Naive thymus-derived CD4-positive, alpha-beta T cell (primary cell): ENCODE measurements at regions not wholly inside any gene's neighbourhood (a gene's known extent, or its start where the extent isn't known, plus 50 kb on each side); places are given as distances from the start of the nearest gene placed in this dataset.

Experiments
- ATAC-seq: fragments of 150-1000 bp; cut with Tn5 transposase; 2 replicates; pipeline ENCODE4 v1.10.0; 2021; ENCODE audit warnings: mild to moderate bottlenecking, moderate library complexity
- CTCF ChIA-PET: fragments of 350-600 bp; sonication (Branson Sonifier 250); formaldehyde crosslinking; loops from one replicate; lab custom pipeline; 2021; ENCODE audit warnings: antibody characterized with exemption; lab: Charles Lee
- POLR2A ChIA-PET: fragments of 350-600 bp; sonication (Branson Sonifier 250); formaldehyde crosslinking; loops from one replicate; lab custom pipeline; 2021; ENCODE audit warnings: antibody characterized with exemption, inconsistent platforms; lab: Charles Lee
- DNase-seq, 9 donors: peaks; one replicate each; pipeline versions ENCODE4 v3.0.0 to v3.0.0-alpha.2; 2020 to 2022; ENCODE audit warnings: mixed read lengths in 1 of 9
- H3K27ac ChIP-seq: one replicate; pipeline ENCODE4 v1.7.0; 2013; ENCODE audit warnings: mild to moderate bottlenecking, low read depth, low read length, moderate library complexity
- H3K27me3 ChIP-seq, 2 donors: one replicate each; pipeline ENCODE4 v1.7.0; 2013; ENCODE audit warnings: low read length in 2 of 2, mild to moderate bottlenecking in 2 of 2, moderate library complexity in 2 of 2; ENCODE audit not compliant: control insufficient read depth in 2 of 2, insufficient read depth in 2 of 2
- H3K36me3 ChIP-seq, 3 experiments: 1 replicate in 2 of 3; 2 replicates in 1 of 3; pipeline ENCODE4 v1.7.0; 2013; ENCODE audit warnings: low read length in 3 of 3, mild to moderate bottlenecking in 3 of 3, moderate library complexity in 1 of 3; ENCODE audit not compliant: insufficient read depth in 3 of 3, control insufficient read depth in 2 of 3
- H3K4me1 ChIP-seq, 2 donors: one replicate each; pipeline ENCODE4 v1.7.0; 2013; ENCODE audit warnings: low read length in 2 of 2, mild to moderate bottlenecking in 2 of 2, moderate library complexity in 1 of 2; ENCODE audit not compliant: control insufficient read depth in 2 of 2, insufficient read depth in 2 of 2
- H3K4me3 ChIP-seq: 2 replicates; pipeline ENCODE4 v1.7.0; 2013; ENCODE audit warnings: mild to moderate bottlenecking, low read length
- H3K9me3 ChIP-seq, 3 experiments: 1 replicate in 2 of 3; 2 replicates in 1 of 3; pipeline ENCODE4 v1.7.0; 2013; ENCODE audit warnings: low read length in 3 of 3; ENCODE audit not compliant: control insufficient read depth in 2 of 3
- H3K27ac Mint-ChIP-seq, 9 donors: one replicate each; pipeline ENCODE4 v1.8.0; 2020 to 2022; ENCODE audit warnings: mixed read lengths in 9 of 9, mild to moderate bottlenecking in 8 of 9, moderate library complexity in 5 of 9, inconsistent platforms in 2 of 9
- H3K27me3 Mint-ChIP-seq, 5 donors: one replicate each; pipeline ENCODE4 v1.8.0; 2021 to 2022; ENCODE audit warnings: mixed read lengths in 5 of 5, mild to moderate bottlenecking in 1 of 5
- H3K36me3 Mint-ChIP-seq, 5 donors: one replicate each; pipeline ENCODE4 v1.8.0; 2020 to 2022; ENCODE audit warnings: mixed read lengths in 5 of 5, mild to moderate bottlenecking in 3 of 5, inconsistent platforms in 1 of 5
- H3K4me1 Mint-ChIP-seq, 7 donors: one replicate each; pipeline ENCODE4 v1.8.0; 2020 to 2022; ENCODE audit warnings: mixed read lengths in 7 of 7, mild to moderate bottlenecking in 3 of 7, inconsistent platforms in 1 of 7
- H3K4me3 Mint-ChIP-seq, 10 donors: one replicate each; pipeline ENCODE4 v1.8.0; 2020 to 2022; ENCODE audit warnings: mild to moderate bottlenecking in 10 of 10, mixed read lengths in 10 of 10, moderate library complexity in 6 of 10, inconsistent platforms in 2 of 10
- H3K9me3 Mint-ChIP-seq, 11 donors: one replicate each; pipeline ENCODE4 v1.8.0; 2020 to 2022; ENCODE audit warnings: mixed read lengths in 11 of 11, mild to moderate bottlenecking in 4 of 11, inconsistent platforms in 1 of 11, moderate library complexity in 1 of 11
- intact Hi-C, 2 donors: fragments of 100-400 bp; cut with micrococcal nuclease; formaldehyde crosslinking; loops; one replicate each; pipeline ENCODE4 v1.15.1; 2023

- DNase-seq (no peak), ATAC-seq (no peak)
- H3K27ac ChIP-seq = no peak overlapping the region
- H3K36me3 Mint-ChIP-seq = no peaks in the 10 kb centered on the region
- H3K36me3 ChIP-seq = no peaks in the 10 kb centered on the region
- no peaks in the 10 kb centered on the region for H3K27me3 Mint-ChIP-seq
- H3K9me3 ChIP-seq = no peaks in the 10 kb centered on the region
- H3K4me3 Mint-ChIP-seq = no peak overlapping the region
- intact Hi-C loops = no loop called here
- H3K27ac Mint-ChIP-seq = no peak overlapping the region
- no peaks in the 10 kb centered on the region for H3K4me1 ChIP-seq
- CTCF ChIA-PET = no interaction called here
- no peaks in the 10 kb centered on the region for H3K27me3 ChIP-seq
- no peak overlapping the region for H3K4me3 ChIP-seq
- POLR2A ChIA-PET = no interaction called here
- peaks cover 0 to 1% (median 0%) of the 10 kb centered on the region in 7 donors for H3K4me1 Mint-ChIP-seq
- peaks cover 0 to 22% (median 3%) of the 10 kb centered on the region in 11 donors for H3K9me3 Mint-ChIP-seq
Observed at GRCh38 chr2:210873631-210874030, 317.2 kb downstream of the CPS1 start.

GRCh38 chr2:210884227-210884626, 327.8 kb downstream of the CPS1 start:
- Histone ChIP-seq H3K4me1 (no peaks in the 10 kb centered on the region), H3K36me3 (no peaks in the 10 kb centered on the region), H3K27ac (no peak overlapping the region), H3K9me3 (no peaks in the 10 kb centered on the region), H3K27me3 (no peaks in the 10 kb centered on the region), H3K4me3 (no peak overlapping the region)
- Mint-ChIP-seq H3K27ac (no peak overlapping the region), H3K36me3 (peaks cover 0 to 3% (median 0%) of the 10 kb centered on the region in 5 donors), H3K27me3 (no peaks in the 10 kb centered on the region), H3K4me3 (no peak overlapping the region), H3K4me1 (no peaks in the 10 kb centered on the region), H3K9me3 (peaks cover 0 to 25% (median 5%) of the 10 kb centered on the region in 11 donors)
- ATAC-seq (no peak), DNase-seq (no peak)
- ChIA-PET CTCF (no interaction called here), POLR2A (no interaction called here)
- intact Hi-C loops = no loop called here

DNA sequence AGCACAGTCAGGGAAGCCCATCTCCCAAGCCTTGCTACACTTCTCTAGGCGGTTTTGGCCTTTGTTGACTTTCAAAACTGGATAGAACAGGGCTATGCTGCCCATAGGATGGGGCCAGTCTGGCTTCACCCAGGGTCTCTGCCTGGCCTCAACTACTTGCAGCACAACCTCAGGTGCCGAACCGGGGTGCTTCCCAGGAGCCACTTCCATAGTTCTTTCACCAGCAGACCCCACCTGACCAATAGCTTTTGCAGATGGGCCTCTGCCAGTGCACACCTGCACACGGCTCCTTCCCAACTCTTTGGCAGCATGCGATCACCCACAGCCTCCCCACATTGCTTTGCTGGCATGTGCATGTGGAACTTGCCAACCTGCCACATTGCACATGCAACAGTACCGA, 331.6 kb downstream of the CPS1 start:
- DNase-seq (no peak), ATAC-seq (no peak)
- no peak overlapping the region for H3K27ac ChIP-seq
- H3K4me1 ChIP-seq = no peaks in the 10 kb centered on the region
- Mint-ChIP-seq H3K4me1 (no peaks in the 10 kb centered on the region), H3K27me3 (no peaks in the 10 kb centered on the region), H3K36me3 (peaks cover 0 to 3% (median 0%) of the 10 kb centered on the region in 5 donors), H3K27ac (no peak overlapping the region), H3K4me3 (no peak overlapping the region), H3K9me3 (peaks cover 0 to 30% (median 8%) of the 10 kb centered on the region in 11 donors)
- H3K9me3 ChIP-seq = no peaks in the 10 kb centered on the region
- intact Hi-C loops = no loop called here
- H3K27me3 ChIP-seq = no peaks in the 10 kb centered on the region
- ChIA-PET POLR2A (no interaction called here), CTCF (no interaction called here)
- no peak overlapping the region for H3K4me3 ChIP-seq
- no peaks in the 10 kb centered on the region for H3K36me3 ChIP-seq

DNA sequence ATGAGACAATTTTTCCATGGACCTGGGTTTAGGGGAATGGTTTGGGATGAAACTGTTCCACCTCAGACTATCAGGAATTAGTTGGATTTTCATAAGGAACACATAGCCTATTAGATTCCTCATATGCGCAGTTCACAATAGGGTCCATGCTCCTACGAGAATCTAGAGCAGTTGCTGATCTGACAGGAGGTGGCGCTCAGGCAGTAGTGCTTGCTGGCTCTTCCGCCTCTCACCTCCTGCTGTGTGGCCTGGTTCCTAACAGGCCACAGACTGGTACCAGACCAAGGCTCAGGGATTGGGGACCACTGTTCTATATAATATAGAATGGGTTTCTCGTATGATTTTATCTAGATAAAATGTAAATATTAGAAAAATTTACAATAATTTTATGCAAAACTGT, 338.7 kb downstream of the CPS1 start:
- POLR2A ChIA-PET = no interaction called here
- H3K4me1 Mint-ChIP-seq = no peaks in the 10 kb centered on the region

GRCh38 chr2:210899131-210899530, 342.7 kb downstream of the CPS1 start:
- CTCF ChIA-PET = no interaction called here
- H3K27me3 Mint-ChIP-seq = no peaks in the 10 kb centered on the region
- Histone ChIP-seq H3K4me1 (no peaks in the 10 kb centered on the region), H3K9me3 (no peaks in the 10 kb centered on the region), H3K36me3 (no peaks in the 10 kb centered on the region), H3K4me3 (no peak overlapping the region), H3K27me3 (no peaks in the 10 kb centered on the region), H3K27ac (no peak overlapping the region)
- POLR2A ChIA-PET = no interaction called here
- no peaks in the 10 kb centered on the region for H3K4me1 Mint-ChIP-seq
- DNase-seq = no peak
- no peak overlapping the region for H3K4me3 Mint-ChIP-seq
- no peak for ATAC-seq
- peaks cover 0 to 6% (median 0%) of the 10 kb centered on the region in 11 donors for H3K9me3 Mint-ChIP-seq
- intact Hi-C loops = no loop called here
- H3K27ac Mint-ChIP-seq = no peak overlapping the region
- H3K36me3 Mint-ChIP-seq = no peaks in the 10 kb centered on the region

More for the DNA sequence above, 338.7 kb downstream of the CPS1 start:
- Histone ChIP-seq H3K36me3 (no peaks in the 10 kb centered on the region), H3K4me1 (no peaks in the 10 kb centered on the region), H3K9me3 (no peaks in the 10 kb centered on the region), H3K4me3 (no peak overlapping the region), H3K27ac (no peak overlapping the region), H3K27me3 (no peaks in the 10 kb centered on the region)
- CTCF ChIA-PET = no interaction called here
- no peak overlapping the region for H3K27ac Mint-ChIP-seq
- H3K4me3 Mint-ChIP-seq = no peak overlapping the region
- ATAC-seq (no peak), DNase-seq (no peak)
- H3K9me3 Mint-ChIP-seq = peaks cover 0 to 14% (median 0%) of the 10 kb centered on the region in 11 donors
- H3K27me3 Mint-ChIP-seq = no peaks in the 10 kb centered on the region
- no peaks in the 10 kb centered on the region for H3K36me3 Mint-ChIP-seq
- intact Hi-C loops = no loop called here

- no peak overlapping the region for H3K27ac ChIP-seq
- POLR2A ChIA-PET = no interaction called here
- H3K27me3 Mint-ChIP-seq = no peaks in the 10 kb centered on the region
- H3K9me3 Mint-ChIP-seq = peaks cover 0 to 7% (median 0%) of the 10 kb centered on the region in 11 donors
- ATAC-seq (no peak), DNase-seq (no peak)
- H3K27me3 ChIP-seq = no peaks in the 10 kb centered on the region
- intact Hi-C loops = no loop called here
- H3K9me3 ChIP-seq = no peaks in the 10 kb centered on the region
- CTCF ChIA-PET = no interaction called here
- no peaks in the 10 kb centered on the region for H3K4me1 ChIP-seq
- H3K36me3 ChIP-seq = no peaks in the 10 kb centered on the region
- H3K27ac Mint-ChIP-seq = no peak overlapping the region
- no peaks in the 10 kb centered on the region for H3K36me3 Mint-ChIP-seq
- no peak overlapping the region for H3K4me3 ChIP-seq
- H3K4me1 Mint-ChIP-seq = no peaks in the 10 kb centered on the region
- no peak overlapping the region for H3K4me3 Mint-ChIP-seq
Observed at GRCh38 chr2:210901326-210901725, 344.9 kb downstream of the CPS1 start.

DNA sequence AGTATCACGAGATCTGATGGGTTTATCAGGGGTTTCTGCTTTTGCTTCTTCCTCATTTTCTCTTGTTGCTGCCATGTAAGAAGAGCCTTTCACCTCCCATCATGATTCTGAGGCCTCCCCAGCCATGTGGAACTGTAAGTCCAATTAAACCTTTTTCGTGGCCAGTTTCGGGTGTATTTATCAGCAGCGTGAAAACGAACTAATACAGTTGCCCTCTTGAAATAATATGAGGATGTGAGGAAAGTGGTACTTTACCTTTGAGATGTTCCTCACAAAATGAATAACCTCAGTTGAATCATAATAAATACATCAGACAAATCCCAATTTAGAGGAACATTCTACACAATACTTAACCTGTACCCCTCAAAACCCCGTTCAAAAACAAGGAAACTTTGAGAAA, 356.4 kb downstream of the CPS1 start:
- H3K9me3 ChIP-seq = no peaks in the 10 kb centered on the region
- intact Hi-C loops = no loop called here
- H3K4me1 ChIP-seq = no peaks in the 10 kb centered on the region
- peaks cover 0 to 36% (median 4%) of the 10 kb centered on the region in 11 donors for H3K9me3 Mint-ChIP-seq
- H3K4me1 Mint-ChIP-seq = no peaks in the 10 kb centered on the region
- no peak overlapping the region for H3K27ac Mint-ChIP-seq
- no peaks in the 10 kb centered on the region for H3K27me3 ChIP-seq
- no peak overlapping the region for H3K27ac ChIP-seq
- no peaks in the 10 kb centered on the region for H3K27me3 Mint-ChIP-seq
- no peak overlapping the region for H3K4me3 ChIP-seq
- H3K36me3 ChIP-seq = no peaks in the 10 kb centered on the region
- POLR2A ChIA-PET = no interaction called here
- H3K36me3 Mint-ChIP-seq = no peaks in the 10 kb centered on the region
- CTCF ChIA-PET = no interaction called here
- DNase-seq = no peak
- H3K4me3 Mint-ChIP-seq = no peak overlapping the region
- no peak for ATAC-seq
